ENCODE measurements at regions not wholly inside any gene's neighbourhood (a gene's known extent, or its start where the extent isn't known, plus 50 kb on each side); places are given as distances from the start of the nearest gene placed in this dataset.
A peak's percentile ranks its signal among the peaks of the same experiment; 100 is the strongest.

DNA sequence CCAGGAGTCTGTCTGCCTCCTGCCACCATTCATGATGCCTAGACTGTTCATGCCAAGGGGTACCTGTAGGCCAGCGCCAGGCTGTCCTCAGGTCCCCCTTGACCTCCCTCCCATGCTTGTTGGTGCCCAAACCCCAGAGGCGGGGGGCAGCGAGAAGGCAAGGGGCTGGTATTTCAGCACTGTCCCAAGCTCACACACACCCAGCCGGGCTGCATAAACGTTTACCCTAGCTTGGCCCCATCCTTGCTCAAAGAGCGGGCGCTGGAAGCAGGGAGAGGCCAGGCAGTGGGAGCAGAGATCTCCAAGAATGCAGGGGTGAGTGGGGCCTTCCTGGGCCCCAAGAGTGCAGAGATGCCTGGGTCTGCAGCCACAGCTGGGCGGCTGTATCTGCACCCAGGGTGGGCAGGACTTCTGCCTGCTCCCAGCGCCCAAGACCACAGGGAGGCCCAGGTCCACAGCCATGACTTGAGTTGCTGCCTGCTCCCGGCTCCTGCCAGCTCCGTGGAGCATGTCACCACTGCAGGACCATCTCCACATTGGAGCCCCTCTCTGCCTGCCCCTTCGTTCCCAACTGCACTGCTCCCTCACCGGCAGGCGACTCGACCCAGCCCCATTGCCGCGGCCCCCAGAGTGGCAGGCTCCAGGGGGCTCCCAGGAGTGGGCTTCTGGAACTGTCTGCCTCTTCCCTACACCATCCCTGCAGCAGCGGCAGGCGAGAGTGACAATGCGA is 616.6 kb downstream of the METTL4 start:
- no peak for DNase-seq (ENCODE audit: low read depth)

DNA sequence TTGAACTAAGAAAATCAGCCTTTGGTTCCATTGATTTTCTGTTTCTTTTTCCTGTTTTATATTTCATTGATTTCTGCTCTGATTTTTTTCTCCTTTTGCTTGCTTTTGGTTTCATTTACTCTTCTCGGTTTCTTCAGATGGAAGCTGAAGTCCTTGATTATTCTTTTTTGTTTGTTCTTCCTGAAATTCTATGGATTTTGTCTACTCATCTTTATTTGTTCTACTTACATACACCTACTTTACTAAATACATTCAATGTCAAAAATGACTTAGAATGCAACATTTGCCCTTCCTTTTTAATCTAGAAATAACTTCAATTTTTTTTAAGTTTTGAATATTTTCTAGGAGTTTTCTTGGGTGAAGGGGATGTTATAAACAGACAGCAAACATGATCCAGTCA is 612.5 kb downstream of the METTL4 start:
- no peak for DNase-seq (ENCODE audit: low read depth)

DNA sequence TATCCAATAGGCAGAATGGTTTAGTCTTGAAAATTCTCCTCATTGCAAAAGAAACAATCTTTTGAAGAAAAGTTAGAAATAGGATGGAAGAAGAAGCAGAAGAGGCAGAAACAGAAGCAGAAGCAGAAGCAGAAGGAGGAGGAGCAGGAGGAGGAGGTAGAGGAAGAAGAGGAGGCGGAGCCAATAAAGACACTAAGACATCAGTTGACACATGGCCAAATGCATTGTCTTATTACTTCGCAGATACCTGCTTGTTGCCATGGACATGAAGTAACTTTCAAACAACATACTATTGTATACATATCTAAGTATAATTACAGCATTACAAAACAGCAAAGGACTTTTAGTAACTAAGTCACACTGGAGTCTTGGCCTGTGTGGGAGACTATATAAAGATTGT is 606.3 kb downstream of the METTL4 start:
- DNase-seq (ENCODE audit: low read depth) = no peak

DNA sequence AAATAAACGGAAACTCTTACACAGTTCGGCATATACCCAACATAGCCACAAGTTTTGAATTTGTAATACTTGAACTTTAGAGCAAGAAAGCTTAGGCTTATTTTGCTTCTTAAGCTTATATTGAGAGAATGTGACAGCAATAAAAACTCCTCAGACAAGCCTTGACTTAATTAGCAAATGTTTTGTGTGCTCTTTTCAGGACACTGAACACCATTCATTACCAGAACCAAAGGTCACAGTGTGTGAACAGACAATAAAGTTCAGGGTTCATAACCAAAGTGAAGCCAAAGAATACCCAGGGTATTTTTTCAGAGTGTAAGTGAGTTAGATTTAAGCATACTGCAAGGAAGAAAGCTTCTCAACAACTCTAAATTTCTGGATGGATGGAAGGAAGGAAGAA is 605.8 kb downstream of the METTL4 start:
- no peak for DNase-seq (ENCODE audit: low read depth)

DNA sequence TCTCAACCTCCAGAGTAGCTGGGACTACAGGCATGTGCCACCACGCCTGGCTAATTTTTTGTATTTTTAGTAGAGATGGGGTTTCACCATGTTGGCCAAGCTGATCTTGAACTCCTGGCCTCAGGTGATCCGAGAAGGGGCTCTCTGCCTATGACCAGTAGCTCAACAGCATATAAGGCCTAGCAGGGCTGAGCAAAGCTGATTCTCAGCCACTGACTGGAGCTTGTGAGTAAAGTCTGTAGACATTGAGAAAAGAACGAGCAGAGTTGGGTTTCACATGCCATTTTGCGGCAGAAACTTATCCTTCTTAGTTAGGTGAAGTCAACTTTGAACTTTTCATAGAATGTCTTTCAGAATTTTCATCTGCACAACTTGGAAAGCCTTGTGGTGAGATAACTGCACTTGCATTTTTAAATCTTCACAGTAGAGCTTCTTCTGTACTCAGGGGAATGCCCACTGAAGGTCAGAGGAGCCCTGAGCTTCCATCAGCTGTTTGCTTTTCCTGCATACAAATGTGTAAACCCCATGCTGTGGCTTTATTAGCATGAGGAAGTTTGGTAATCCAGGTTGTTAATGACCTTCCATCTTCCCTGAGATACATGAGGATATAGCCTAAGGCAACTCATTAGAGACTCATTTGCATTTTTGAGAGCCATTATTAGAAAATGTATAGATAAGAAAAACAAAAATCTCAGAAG is 602.4 kb downstream of the METTL4 start:
- no peak for DNase-seq (ENCODE audit: low read depth)

DNA sequence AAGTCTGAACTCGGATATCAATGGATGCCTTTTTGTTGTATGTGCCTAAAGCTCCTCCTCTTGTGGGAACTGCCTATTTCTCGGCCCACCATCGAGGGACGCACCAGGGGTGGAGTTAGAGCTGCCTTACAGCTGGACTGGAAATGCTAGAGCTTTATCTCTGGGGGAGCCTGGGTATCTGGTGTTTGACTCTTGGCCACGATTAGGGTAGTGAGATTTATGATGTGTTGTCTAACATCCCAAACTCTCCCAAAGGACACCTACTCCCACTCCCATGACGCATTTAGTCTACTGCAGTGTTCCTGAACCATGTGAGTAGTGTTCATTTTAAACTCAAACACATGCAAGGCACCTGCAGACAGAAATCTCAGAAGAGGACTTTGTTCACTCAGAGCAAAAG is 594.8 kb downstream of the METTL4 start:
- no peak for DNase-seq (ENCODE audit: low read depth)

DNA sequence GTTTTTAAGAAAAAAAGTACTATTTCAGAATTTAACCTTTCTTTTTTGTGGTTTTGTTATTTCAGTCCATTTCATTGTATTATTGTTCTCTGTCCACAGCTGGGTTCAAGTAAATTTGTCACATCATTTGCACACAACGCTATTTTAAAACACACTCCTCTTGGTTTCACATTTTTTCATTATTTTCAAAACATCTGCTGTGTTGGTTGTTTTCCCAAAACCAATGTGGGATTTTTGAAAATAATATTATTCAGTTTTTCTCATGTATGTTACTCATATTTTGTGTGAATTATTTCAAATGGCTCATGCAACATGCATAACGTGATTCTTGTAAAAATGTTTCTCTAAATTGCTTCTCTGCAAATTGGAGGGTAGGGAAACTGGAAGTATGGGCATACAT is 589.2 kb downstream of the METTL4 start:
- DNase-seq (ENCODE audit: low read depth) = no peak

DNA sequence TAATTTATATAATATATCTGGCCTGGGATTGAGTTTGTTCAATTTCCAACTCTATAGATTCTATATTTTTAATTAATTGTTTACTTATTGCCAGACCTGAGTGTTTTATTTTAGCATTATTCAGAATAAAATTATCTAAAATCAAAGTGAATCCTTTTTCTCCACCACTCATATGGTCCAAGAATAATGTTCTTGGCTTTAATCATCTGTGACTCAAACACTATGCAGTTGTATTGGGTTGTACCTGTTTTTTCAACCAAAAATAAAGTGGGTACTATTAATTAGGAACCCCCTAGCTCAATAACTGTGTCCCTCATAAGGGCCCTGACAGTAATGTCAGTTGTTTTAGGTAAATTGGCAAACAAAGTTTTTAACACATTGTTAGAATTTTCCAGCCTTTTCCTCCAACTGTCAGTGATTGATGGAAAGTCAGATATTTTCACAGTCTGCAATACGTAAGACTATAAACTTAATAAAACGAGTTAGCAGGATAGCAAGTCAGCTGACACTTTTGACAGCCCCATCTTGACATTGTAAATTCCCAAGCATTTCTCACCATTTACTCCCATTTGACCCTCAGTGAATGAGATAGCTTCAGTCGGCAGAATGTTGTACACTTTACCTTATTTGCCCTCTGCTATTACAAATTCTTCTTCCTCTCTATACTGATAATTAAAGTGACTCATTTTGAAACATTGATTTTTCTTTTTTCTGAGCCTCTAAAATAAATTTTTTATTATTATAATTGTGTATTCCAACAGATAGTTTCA is 587.4 kb downstream of the METTL4 start:
- no peak for DNase-seq (ENCODE audit: low read depth)

DNA sequence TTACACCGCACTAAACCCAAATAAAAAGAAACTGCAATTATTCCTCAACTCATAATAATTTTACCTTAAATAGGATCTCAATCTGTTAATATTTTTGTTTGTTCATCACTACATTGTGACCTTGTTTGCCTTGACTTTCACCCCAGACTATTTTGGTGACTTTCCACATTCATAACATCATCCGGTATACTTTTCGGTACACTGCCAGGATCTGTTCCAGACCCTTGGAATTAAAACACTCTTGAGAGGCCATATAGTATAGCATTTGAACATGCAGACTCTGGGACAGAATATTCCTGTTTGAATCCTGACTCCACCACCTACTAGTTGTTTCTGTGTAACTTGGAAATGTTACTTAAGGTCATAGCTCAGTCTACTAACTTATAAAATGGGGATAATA is 577.4 kb downstream of the METTL4 start:
- DNase-seq (ENCODE audit: low read depth) = no peak

DNA sequence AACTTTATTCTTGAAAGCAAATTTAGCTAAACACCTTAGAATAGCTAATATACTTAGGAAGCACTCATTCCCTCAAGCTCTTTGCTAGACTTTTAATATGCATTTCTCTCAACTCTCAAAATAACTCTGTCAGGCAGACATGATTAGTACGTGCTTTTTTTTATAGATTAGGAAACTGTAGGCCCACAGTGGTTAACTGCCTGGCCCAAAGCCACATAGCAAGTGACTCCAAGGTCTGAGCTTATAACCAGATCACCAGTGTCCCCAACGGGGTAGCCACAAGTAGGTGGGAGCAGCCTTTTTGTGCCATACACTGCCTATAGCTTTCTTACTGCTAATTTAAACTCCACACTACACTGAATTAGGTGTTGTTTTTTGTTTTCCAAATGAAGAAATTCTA is 576.8 kb downstream of the METTL4 start:
- no peak for DNase-seq (ENCODE audit: low read depth)

DNA sequence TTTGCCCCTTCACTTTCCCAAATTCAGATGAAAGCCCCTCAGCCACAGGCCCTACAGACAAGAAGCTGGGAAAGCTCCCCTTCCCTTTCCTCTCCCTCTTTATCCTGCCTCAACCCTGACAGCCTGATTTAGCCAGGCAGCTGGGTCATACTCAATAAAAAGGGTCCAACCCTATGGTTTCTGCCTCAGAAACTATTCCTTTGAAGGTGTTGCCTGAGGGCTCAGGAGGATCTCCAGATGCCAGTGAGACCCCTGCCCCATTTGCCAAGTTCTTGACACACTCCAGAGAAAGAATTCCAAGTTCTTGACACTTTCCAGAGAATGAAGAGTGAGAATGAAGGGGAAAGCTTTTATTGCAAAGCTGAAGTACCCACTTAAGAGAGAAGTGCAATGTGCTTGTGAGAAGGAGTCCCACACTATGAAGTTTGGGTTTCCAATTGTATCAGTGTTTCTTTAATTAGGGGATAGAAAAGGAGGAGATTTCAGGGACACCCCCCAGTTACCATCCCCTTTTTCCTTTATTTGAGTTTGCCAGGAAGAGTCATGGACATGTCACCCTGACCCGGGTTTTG is 576.2 kb downstream of the METTL4 start:
- DNase-seq (ENCODE audit: low read depth) = no peak

DNA sequence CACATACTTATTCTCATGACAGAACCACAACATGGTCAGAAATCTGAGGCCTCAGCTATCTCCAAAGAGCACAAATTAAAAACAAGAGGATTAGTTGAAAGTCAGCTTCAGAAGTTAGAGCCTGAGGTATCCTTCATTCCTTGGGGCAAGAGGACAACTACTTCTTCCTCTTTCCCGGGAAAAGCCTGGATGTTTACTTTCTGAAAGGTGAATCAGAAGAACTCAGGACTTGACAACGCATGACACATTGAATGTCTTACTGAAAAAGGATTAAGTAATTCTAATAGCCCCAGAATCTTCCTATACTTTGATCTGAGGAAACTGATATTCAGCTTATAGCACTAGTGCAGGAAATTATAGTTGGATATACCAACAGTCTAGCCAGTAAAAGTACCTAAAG is 573.2 kb downstream of the METTL4 start:
- DNase-seq (ENCODE audit: low read depth) = no peak

DNA sequence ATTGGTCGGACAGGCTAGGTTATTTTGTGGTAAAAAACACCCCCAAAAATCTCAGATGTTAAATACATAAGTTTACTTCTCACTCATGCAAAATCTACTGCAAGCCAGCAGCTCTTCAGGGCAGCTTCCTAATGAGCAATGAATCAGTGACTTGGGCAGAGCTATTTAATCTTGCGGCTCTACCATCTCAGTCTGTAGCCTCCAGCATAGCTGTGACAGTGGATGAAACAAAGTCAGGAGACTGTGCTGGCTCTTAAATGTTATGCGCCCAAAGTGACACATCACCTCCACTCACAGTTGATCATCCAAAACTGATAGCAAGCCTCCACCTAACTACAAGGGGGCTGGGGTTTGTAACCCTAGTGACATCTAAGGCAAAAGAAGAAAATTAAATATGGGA is 571.9 kb downstream of the METTL4 start:
- DNase-seq (ENCODE audit: low read depth) = no peak

DNA sequence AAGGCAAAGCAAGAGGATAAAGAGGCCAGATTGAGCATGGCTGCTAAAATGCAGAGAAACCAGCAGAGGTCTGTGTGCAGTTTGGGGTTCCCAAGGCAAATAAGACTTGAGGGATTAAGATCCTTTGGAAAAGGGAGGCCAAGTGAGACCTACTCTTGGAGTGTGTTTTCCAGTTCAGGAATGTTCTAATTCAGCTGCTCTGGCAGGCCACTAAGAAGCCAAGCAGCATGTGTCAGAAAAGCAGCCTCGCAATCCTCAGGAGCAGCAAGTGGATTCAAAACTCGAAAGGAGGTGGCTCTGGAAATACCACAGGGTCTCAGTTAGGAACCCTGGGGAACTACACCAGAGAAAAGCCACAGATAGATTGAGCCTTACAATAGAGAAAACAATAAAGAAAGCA is 569.2 kb downstream of the METTL4 start:
- DNase-seq (ENCODE audit: low read depth) = no peak

DNA sequence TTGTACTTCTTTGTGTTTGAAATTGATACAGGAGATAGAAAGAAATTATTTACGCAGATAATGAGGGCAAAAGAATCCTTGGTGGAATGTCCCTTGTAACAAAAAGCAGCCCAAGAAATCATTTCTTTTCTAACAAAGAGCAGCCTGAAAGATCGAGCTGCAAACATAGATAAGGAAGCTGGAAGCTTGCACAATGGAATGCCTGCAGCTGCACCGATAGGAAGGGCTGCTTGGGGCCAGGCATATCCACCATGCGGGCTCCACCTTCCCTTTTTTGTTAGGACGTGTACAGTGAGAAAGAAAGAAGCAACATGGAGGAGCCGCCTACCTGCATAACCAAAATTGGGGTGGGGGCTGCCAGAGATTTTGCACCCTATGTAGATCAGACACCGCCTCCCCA is 568.7 kb downstream of the METTL4 start:
- no peak for DNase-seq (ENCODE audit: low read depth)

DNA sequence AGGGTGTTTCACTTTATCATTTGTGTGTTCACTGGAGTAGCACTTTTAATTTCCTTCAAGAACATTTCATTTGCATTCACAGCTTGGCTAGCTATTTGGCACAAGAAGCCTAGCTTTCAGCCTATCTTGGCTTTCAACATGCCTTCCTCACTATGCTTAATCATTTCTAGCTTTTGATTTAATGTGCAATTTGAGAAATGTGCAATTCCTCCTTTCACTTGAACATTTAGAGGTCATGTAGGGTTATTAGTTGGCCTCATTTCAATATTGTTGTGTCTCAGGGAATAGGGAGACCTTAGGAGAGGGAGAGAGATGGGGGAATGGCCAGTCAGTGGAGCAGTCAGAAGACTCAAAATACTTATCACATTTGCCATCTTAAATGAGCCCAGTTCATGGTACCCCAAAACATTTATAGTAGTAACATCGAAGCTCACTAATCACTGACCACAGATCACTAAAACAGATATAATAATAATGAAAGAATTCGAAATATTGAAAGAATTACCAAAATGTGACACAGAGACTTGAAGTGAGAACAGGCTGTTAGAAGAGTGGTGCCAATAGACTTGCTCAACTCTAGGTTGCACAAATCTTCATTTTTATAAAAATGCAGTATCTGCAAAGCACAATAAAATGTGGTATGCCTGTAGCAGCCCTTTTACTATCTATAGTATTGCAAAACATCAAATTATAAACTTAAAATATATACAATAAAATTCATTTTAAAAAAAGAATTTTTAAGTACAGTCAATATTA is 561.2 kb downstream of the METTL4 start:
- no peak for DNase-seq (ENCODE audit: low read depth)

DNA sequence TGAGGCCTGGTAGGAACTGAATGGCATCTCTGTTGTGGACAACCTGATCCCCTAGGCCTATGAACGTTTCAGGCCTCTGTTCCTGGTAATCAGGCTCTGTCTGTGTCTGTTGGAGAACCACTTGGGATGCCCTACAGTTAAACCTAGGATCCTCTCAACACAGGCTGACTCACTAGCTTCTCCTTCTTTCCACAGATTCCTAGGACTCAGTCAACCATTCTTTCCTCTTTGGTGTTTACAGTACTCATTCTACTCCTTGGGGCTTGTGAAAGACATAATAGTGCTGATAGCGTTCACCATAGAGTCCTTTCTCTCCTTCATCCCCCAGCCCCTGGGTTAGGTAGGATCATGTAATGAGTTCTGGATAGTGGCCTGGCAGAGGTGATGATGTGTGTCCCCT is 544.3 kb downstream of the METTL4 start:
- peak; percentile 47 for DNase-seq (ENCODE audit: low read depth)

DNA sequence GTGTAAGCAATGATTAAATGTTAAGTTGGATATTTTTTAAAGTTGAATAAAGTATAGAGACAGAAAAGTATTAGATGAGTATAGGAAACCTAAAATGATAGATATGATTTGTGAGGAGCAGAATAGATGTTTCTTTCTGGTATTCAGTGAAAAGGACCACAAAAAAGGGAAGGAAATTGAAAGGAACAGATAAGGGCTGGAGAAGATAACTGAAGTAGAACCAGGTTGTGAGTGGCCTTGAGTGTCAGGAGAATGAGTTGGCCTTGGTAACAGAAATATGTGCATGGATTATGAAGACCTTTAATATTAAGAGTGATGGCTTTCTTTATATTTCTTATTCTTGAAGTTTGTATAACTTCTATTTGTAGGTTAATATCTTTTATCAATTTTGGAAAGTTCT is 543.5 kb downstream of the METTL4 start:
- no peak for DNase-seq (ENCODE audit: low read depth)

DNA sequence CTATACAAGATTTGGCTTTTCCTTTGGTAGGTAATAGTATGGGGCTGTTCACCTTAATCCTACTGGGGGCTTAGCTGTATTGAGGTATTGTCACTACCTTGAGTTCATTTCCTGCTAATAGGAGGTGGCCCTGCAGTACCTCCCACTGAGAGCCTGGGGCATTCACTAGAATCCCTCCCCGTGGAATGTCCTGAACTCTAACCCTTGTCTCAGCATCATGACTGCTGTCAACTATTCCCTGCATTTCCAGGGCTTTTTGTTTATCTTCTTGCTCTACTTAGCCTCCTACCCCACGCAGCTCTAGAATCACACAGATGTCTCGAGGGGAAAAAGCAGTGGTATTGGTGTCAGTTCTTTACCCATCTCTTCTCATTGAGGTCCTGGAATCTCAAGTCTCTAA is 542.3 kb downstream of the METTL4 start:
- DNase-seq (ENCODE audit: low read depth) = no peak

DNA sequence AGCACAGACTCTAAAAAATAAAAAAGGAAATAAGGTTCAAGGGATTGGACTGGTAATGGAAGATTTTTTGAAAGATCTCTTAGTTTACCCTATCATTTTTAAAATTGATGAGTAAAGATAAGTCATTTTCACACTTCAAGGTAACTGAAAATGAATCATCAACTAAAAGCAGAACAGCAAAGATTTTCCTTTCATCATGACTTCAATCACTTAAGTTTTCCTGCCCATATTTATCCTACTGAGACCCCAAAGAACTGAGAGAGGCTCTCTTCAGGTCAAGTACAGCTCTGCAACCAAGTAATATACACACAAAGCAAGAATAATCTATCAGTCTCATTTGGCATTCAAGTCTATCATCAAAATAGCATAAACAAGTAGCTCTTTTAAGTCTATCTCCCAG is 540.7 kb downstream of the METTL4 start:
- no peak for DNase-seq (ENCODE audit: low read depth)

DNA sequence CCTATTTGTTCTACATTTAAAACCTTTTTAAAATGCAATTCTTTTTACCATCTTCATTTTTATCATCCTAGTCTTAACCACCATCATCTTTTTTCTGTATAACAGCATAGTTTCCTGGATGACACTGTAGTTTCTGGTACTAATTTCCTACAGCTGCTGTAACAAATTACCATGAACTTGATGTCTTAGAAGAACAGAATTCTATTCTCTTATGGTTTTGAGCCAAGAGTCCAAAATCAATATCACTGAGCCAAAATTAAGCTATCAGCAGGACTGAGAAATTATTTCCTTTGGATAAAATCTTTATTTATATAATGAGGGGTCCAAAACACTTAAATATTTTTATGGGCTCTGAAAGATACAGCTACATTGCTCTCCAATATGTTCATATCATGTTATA is 539.3 kb downstream of the METTL4 start:
- DNase-seq (ENCODE audit: low read depth) = no peak

DNA sequence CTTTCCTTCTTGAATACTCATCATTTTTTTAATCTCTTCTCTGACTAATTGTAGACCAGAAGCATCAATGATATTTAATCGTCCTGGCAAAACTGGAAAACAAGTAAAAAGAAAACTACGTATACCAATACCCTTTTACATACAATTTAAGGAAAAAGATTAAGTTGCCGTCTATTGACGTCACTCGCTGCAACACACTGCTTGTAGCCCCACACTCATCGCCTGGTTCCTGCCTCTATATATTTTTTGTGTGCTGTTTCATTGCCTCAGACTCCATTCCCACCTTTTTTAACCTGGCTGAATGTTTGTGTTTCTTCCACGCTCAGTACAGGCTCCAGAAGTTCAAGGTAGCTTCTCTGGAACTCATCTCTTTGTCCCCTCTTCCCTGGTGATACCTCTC is 536.2 kb downstream of the METTL4 start:
- DNase-seq (ENCODE audit: low read depth) = no peak

Data from non-pigmented ciliary epithelial cell (primary cell).